ENCODE measurements at regions not wholly inside any gene's neighbourhood (a gene's known extent, or its start where the extent isn't known, plus 50 kb on each side); places are given as distances from the start of the nearest gene placed in this dataset.

DNA sequence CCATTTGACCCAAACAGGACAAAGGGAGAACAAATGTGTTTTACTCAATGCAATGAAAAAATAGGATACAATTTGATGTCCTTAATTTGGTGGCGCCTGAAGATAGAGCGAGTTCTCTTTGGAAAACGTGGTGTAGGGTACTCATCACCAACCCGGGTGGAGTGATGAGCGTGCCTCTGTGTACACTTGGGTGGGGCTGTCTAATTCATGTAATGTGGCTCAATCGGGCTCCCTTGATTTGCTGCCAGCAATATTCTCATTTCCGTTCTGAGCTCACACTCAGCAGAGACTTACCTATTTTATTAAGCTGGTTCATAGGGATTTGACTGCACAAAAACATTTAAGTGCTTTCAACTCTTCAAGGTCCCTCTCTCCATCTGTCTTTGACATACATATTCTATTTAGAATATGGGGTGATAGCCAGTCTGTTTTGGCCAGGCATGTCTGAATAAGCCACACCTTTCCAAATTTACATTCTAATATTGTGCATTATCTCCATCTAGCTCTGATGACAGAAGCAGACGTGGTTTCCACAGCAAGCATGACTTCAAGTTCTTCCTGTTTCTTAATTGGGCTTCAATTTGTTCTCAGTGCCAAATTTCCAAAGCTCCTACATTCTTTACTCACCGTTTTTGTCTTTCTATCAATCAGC lies 162.5 kb downstream of the IRX2 start:
- TF ChIP-seq CTCF (IDR thresholded peaks at IDR 0.05) (no peak), POLR2A (IDR thresholded peaks at IDR 0.05) (no peak), EP300 (IDR thresholded peaks at IDR 0.05) (no peak)

Measured in ovary (tissue), 3 donors.